HepG2 (cell line): ENCODE measurements at regions not wholly inside any gene's neighbourhood (a gene's known extent, or its start where the extent isn't known, plus 50 kb on each side); places are given as distances from the start of the nearest gene placed in this dataset.

ENCODE experiments used
- ATAC-seq: fragments of 200-7000 bp; cut with Tn5 transposase; 3 replicates; pipeline ENCODE4 v1.9.1; 2020; ENCODE audit warnings: mild to moderate bottlenecking, moderate library complexity
- BruUV-seq: library from RNA; stranded (reverse); fragments of 400-500 nt; replicated peaks from 2 replicates; lab custom pipeline; 2021; lab: Mats Ljungman, UMichigan
- CTCF ChIA-PET: fragments of 300-600 bp; formaldehyde crosslinking; extraction: SDS; loops from one replicate; lab custom pipeline; 2021; ENCODE audit warnings: low total read pairs, inconsistent platforms, low intra/inter-chr PET ratio; lab: Yijun Ruan, JAX
- POLR2A ChIA-PET: fragments of 350-600 bp; sonication (Branson Sonifier 250); formaldehyde crosslinking; loops from one replicate; lab custom pipeline; 2020; ENCODE audit warnings: antibody characterized with exemption, inconsistent platforms; lab: Yijun Ruan, JAX
- DNase-seq: peaks from one replicate; pipeline ENCODE4 v3.0.0-alpha.2; 2015; ENCODE audit warnings: low spot score
- FAIRE-seq: peaks from 3 replicates; lab custom pipeline; 2011; peaks lifted over from hg19 to GRCh38; lab: Jason Lieb, UNC
- H2AFZ ChIP-seq: one replicate; pipeline ENCODE4 v1.6.1; 2011; ENCODE audit warnings: low read length, inconsistent platforms
- H3K27ac ChIP-seq: fragments of 300-600 bp; 3 replicates; pipeline ENCODE4 v1.8.0; 2011; ENCODE audit warnings: mixed run types, mild to moderate bottlenecking, mixed read lengths, low read length, inconsistent platforms; ENCODE audit not compliant: insufficient read depth; ENCODE audit errors: extremely low read length
- H3K27me3 ChIP-seq, 2 experiments: fragments of 200-600 bp in 1 of 2; 2 replicates in 1 of 2; 3 replicates in 1 of 2; pipeline versions ENCODE4 v1.6.0 to v1.8.0; 2011; ENCODE audit warnings: low read length in 2 of 2, mild to moderate bottlenecking in 2 of 2, moderate library complexity in 2 of 2, inconsistent platforms in 1 of 2; ENCODE audit not compliant: insufficient read depth in 2 of 2, control insufficient read depth in 1 of 2
- H3K36me3 ChIP-seq, 2 experiments: fragments of 200-600 bp in 1 of 2; replicated peaks in 1 of 2; 2 replicates in 1 of 2; 3 replicates in 1 of 2; pipeline versions ENCODE4 v1.5.1 to v1.8.0; 2011; ENCODE audit warnings: low read length in 2 of 2, inconsistent platforms in 1 of 2; ENCODE audit not compliant: insufficient read depth in 2 of 2, control insufficient read depth in 1 of 2
- H3K4me1 ChIP-seq: 2 replicates; pipeline ENCODE4 v1.5.1; 2012; ENCODE audit warnings: low read length, inconsistent platforms; ENCODE audit not compliant: insufficient read depth
- H3K4me2 ChIP-seq: 2 replicates; pipeline ENCODE4 v1.6.0; 2011; ENCODE audit warnings: low read depth, low read length, inconsistent platforms
- H3K4me3 ChIP-seq, 3 experiments: fragments of 200-600 bp in 1 of 3; sonication (generic), shearing (Covaris generic) in 1 of 3; replicated peaks in 1 of 3; 2 replicates each; pipeline ENCODE4 v1.5.1; 2011 to 2016; ENCODE audit warnings: low read length in 3 of 3, inconsistent platforms in 2 of 3, low read depth in 2 of 3, mild to moderate bottlenecking in 2 of 3, control low read depth in 1 of 3, mixed read lengths in 1 of 3; ENCODE audit not compliant: insufficient read depth in 1 of 3
- H3K79me2 ChIP-seq: one replicate; pipeline ENCODE4 v1.6.1; 2011; ENCODE audit warnings: low read length, inconsistent platforms; ENCODE audit not compliant: insufficient read depth
- H3K9ac ChIP-seq: 2 replicates; pipeline ENCODE4 v1.6.0; 2011; ENCODE audit warnings: mild to moderate bottlenecking, low read depth, low read length, inconsistent platforms; ENCODE audit not compliant: insufficient read depth
- H3K9me3 ChIP-seq: 2 replicates; pipeline ENCODE4 v1.5.1; 2012; ENCODE audit warnings: mild to moderate bottlenecking, low read length
- H4K20me1 ChIP-seq: 2 replicates; pipeline ENCODE4 v1.6.0; 2011; ENCODE audit warnings: inconsistent platforms, mild to moderate bottlenecking, low read length, moderate library complexity; ENCODE audit not compliant: insufficient read depth
- AKAP8 ChIP-seq: sonication (generic); formaldehyde crosslinking; IDR thresholded peaks from 2 replicates; pipeline ENCODE4 v1.5.1; 2020; ENCODE audit warnings: mild to moderate bottlenecking, missing genetic modification reagents
- GATAD2A ChIP-seq: IDR thresholded peaks from 2 replicates; pipeline ENCODE4 v1.6.1; 2016
- HNF1B ChIP-seq: sonication (generic); formaldehyde crosslinking; IDR thresholded peaks from 2 replicates; pipeline ENCODE4 v1.5.1; 2020; ENCODE audit warnings: mild to moderate bottlenecking, moderate library complexity, missing genetic modification reagents
- HNF4G ChIP-seq, 2 experiments: sonication (generic) in 1 of 2; formaldehyde crosslinking in 1 of 2; IDR thresholded peaks; 2 replicates each; pipeline versions ENCODE4 v1.4.0 to v1.6.1; 2011 to 2020; ENCODE audit warnings: borderline replicate concordance in 2 of 2, low read depth in 2 of 2, mild to moderate bottlenecking in 2 of 2, low read length in 1 of 2, missing genetic modification reagents in 1 of 2, moderate library complexity in 1 of 2
- KDM6A ChIP-seq: IDR thresholded peaks from 2 replicates; pipeline ENCODE4 v1.6.1; 2016; ENCODE audit warnings: low read depth
- MED1 ChIP-seq: sonication (generic); formaldehyde crosslinking; IDR thresholded peaks from 2 replicates; pipeline ENCODE4 v1.4.0; 2020; ENCODE audit warnings: missing genetic modification reagents
- RARG ChIP-seq: sonication (generic); formaldehyde crosslinking; IDR thresholded peaks from 2 replicates; pipeline ENCODE4 v1.4.0; 2020; ENCODE audit warnings: low read depth, mild to moderate bottlenecking, missing genetic modification reagents
- ZBTB2 ChIP-seq: sonication (generic); formaldehyde crosslinking; IDR thresholded peaks from 2 replicates; pipeline ENCODE4 v1.8.0; 2022; ENCODE audit warnings: low read depth, missing genetic modification reagents
- ZHX2 ChIP-seq, 2 experiments: sonication (generic) in 1 of 2; formaldehyde crosslinking in 1 of 2; IDR thresholded peaks; 2 replicates each; pipeline versions ENCODE4 v1.6.1 to v1.9.0; 2014 to 2022; ENCODE audit warnings: antibody characterized with exemption in 1 of 2, borderline replicate concordance in 1 of 2, inconsistent platforms in 1 of 2, low read depth in 1 of 2, missing genetic modification reagents in 1 of 2
- ZNF205 ChIP-seq: IDR thresholded peaks from 2 replicates; pipeline ENCODE4 v1.6.1; 2018; ENCODE audit warnings: missing biosample characterization, missing genetic modification reagents
- WGBS: methylation state at CpG from one replicate; pipeline ENCODE4 v1.1.6; 2017; ENCODE audit warnings: low lambda C conversion rate; 5-methylcytosine and 5-hydroxymethylcytosine counted together
- in situ Hi-C: cut with HindIII; loops from 2 replicates; pipeline ENCODE4 v1.10.0; 2017; ENCODE audit warnings: low pct_unique_long_range_greater_than_20kb; ENCODE audit not compliant: extremely low pct_ligation_motif_present
- intact Hi-C: fragments of 100-400 bp; cut with micrococcal nuclease; formaldehyde crosslinking; loops from one replicate; pipeline ENCODE4 v1.10.0; 2022; ENCODE audit not compliant: unreplicated experiment
- TF ChIP-seq, protein P1 (sequence below): sonication (generic); formaldehyde crosslinking; IDR thresholded peaks from 2 replicates; pipeline ENCODE4 v1.4.0; 2020; ENCODE audit warnings: missing genetic modification reagents
- TF ChIP-seq, protein P2 (sequence below): sonication (generic); formaldehyde crosslinking; IDR thresholded peaks from 2 replicates; pipeline ENCODE4 v1.4.0; 2020; ENCODE audit warnings: missing genetic modification reagents

- Histone ChIP-seq H2AFZ (no peak overlapping the region), H3K4me2 (no peak overlapping the region), H3K27ac (no peak overlapping the region), H3K79me2 (peaks cover 25% of the 10 kb centered on the region), H3K9me3 (no peaks in the 10 kb centered on the region), H3K9ac (no peak overlapping the region), H3K4me1 (peaks cover 5% of the 10 kb centered on the region; the same call in 1 of the 2 replicates), H4K20me1 (no peaks in the 10 kb centered on the region), H3K36me3 (peaks cover 0 to 3% of the 10 kb centered on the region in 2 experiments; a peak in 1 of 5 replicates), H3K4me3 (no peak overlapping the region), H3K27me3 (no peaks in the 10 kb centered on the region)
- intact Hi-C loops = no loop called here
- in situ Hi-C loops = no loop called here
- ChIA-PET CTCF (no interaction called here), POLR2A (no interaction called here)
- no peak for ATAC-seq
- no TSS peak for BruUV-seq
- no peak for DNase-seq
- 71% methylated on average over 7 of the region's 7 CpGs for WGBS
- no peak for FAIRE-seq
- TF ChIP-seq ZBTB2 (CRISPR knock-in tag) (no peak), MED1 (CRISPR knock-in tag) (no peak), GATAD2A (CRISPR knock-in tag) (no peak), ZHX2 (IDR thresholded peaks at IDR 0.05; ENCODE audit: low read depth) (no peak), ZHX2 (CRISPR knock-in tag; IDR thresholded peaks at IDR 0.05; ENCODE audit: borderline replicate concordance) (no peak), ZNF205 (CRISPR knock-in tag) (no peak), KDM6A (CRISPR knock-in tag) (no peak), RARG (CRISPR knock-in tag) (no peak), AKAP8 (CRISPR knock-in tag) (no peak), HNF1B (CRISPR knock-in tag) (no peak), HNF4G (IDR thresholded peaks at IDR 0.05; ENCODE audit: borderline replicate concordance, low read depth, low read length) (no peak), HNF4G (CRISPR knock-in tag; IDR thresholded peaks at IDR 0.05; ENCODE audit: borderline replicate concordance, low read depth) (no peak)
- TF ChIP-seq, protein P1, sequence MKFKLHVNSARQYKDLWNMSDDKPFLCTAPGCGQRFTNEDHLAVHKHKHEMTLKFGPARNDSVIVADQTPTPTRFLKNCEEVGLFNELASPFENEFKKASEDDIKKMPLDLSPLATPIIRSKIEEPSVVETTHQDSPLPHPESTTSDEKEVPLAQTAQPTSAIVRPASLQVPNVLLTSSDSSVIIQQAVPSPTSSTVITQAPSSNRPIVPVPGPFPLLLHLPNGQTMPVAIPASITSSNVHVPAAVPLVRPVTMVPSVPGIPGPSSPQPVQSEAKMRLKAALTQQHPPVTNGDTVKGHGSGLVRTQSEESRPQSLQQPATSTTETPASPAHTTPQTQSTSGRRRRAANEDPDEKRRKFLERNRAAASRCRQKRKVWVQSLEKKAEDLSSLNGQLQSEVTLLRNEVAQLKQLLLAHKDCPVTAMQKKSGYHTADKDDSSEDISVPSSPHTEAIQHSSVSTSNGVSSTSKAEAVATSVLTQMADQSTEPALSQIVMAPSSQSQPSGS (CRISPR knock-in tag) = no peak
- TF ChIP-seq, protein P2, sequence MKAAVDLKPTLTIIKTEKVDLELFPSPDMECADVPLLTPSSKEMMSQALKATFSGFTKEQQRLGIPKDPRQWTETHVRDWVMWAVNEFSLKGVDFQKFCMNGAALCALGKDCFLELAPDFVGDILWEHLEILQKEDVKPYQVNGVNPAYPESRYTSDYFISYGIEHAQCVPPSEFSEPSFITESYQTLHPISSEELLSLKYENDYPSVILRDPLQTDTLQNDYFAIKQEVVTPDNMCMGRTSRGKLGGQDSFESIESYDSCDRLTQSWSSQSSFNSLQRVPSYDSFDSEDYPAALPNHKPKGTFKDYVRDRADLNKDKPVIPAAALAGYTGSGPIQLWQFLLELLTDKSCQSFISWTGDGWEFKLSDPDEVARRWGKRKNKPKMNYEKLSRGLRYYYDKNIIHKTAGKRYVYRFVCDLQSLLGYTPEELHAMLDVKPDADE (CRISPR knock-in tag) = no peak
These were observed 115.4 kb downstream of the USP22 start for GRCh38 chr17:20927308-20927977.
